Endothelial cell of umbilical vein (primary cell): ENCODE measurements at regions not wholly inside any gene's neighbourhood (a gene's known extent, or its start where the extent isn't known, plus 50 kb on each side); places are given as distances from the start of the nearest gene placed in this dataset.

Experiments
- BruUV-seq: library from RNA; stranded (reverse); fragments of 400-500 nt; replicated peaks from 2 replicates; lab custom pipeline; 2021; lab: Mats Ljungman, UMichigan
- CTCF ChIA-PET: fragments of 300-600, 350-600 bp; sonication (Branson Sonifier 250); formaldehyde crosslinking; loops from one replicate; lab custom pipeline; 2021; ENCODE audit warnings: antibody characterized with exemption, inconsistent platforms; lab: Charles Lee
- POLR2A ChIA-PET: fragments of 300-600, 350-600 bp; sonication (Branson Sonifier 250); formaldehyde crosslinking; loops from one replicate; lab custom pipeline; 2021; ENCODE audit warnings: antibody characterized with exemption, inconsistent platforms; lab: Charles Lee
- DNase-seq: peaks from one replicate; pipeline ENCODE4 v3.0.0-alpha.2; 2011; ENCODE audit warnings: low read depth, low spot score
- FAIRE-seq: peaks from 2 replicates; lab custom pipeline; 2011; peaks lifted over from hg19 to GRCh38; lab: Jason Lieb, UNC
- H2AFZ ChIP-seq: 2 replicates; pipeline ENCODE4 v1.6.0; 2012; ENCODE audit warnings: low read depth, low read length, control low read depth, inconsistent platforms
- H3K27ac ChIP-seq: 2 replicates; pipeline ENCODE4 v1.5.1; 2011; ENCODE audit warnings: low read depth, mild to moderate bottlenecking, control low read depth, low read length, moderate library complexity; ENCODE audit not compliant: insufficient read depth
- H3K27me3 ChIP-seq, 2 experiments: 2 replicates each; pipeline versions ENCODE4 v1.6.0 to v1.6.1; 2011; ENCODE audit warnings: low read length in 2 of 2, mixed read lengths in 1 of 2; ENCODE audit not compliant: control insufficient read depth in 2 of 2, insufficient read depth in 2 of 2
- H3K36me3 ChIP-seq, 2 experiments: 2 replicates in 1 of 2; 3 replicates in 1 of 2; pipeline ENCODE4 v1.5.1; 2011; ENCODE audit warnings: low read length in 2 of 2, mild to moderate bottlenecking in 1 of 2, moderate library complexity in 1 of 2; ENCODE audit not compliant: control insufficient read depth in 2 of 2, insufficient read depth in 2 of 2; ENCODE audit errors: extremely low read depth in 1 of 2
- H3K4me1 ChIP-seq: 3 replicates; pipeline ENCODE4 v1.5.1; 2011; ENCODE audit warnings: mild to moderate bottlenecking, low read length; ENCODE audit not compliant: control insufficient read depth, insufficient read depth; ENCODE audit errors: extremely low read depth
- H3K4me2 ChIP-seq: 2 replicates; pipeline ENCODE4 v1.6.1; 2011; ENCODE audit warnings: low read length, control low read depth, mixed read lengths; ENCODE audit not compliant: insufficient read depth
- H3K4me3 ChIP-seq, 3 experiments: fragments of 200-600 bp in 1 of 3; sonication (generic), shearing (Covaris generic) in 1 of 3; replicated peaks in 1 of 3; 2 replicates each; pipeline ENCODE4 v1.5.1; 2011 to 2016; ENCODE audit warnings: control low read depth in 3 of 3, low read length in 3 of 3, mild to moderate bottlenecking in 2 of 3, inconsistent platforms in 1 of 3, low read depth in 1 of 3, moderate library complexity in 1 of 3; ENCODE audit not compliant: insufficient read depth in 1 of 3
- H3K79me2 ChIP-seq: 2 replicates; pipeline ENCODE4 v1.6.0; 2012; ENCODE audit warnings: low read length, inconsistent platforms; ENCODE audit not compliant: control insufficient read depth, insufficient read depth
- H3K9ac ChIP-seq: replicated peaks from 2 replicates; pipeline ENCODE3; 2011; ENCODE audit warnings: low read length, control low read depth; ENCODE audit not compliant: insufficient read depth; ENCODE audit errors: extremely low read depth
- H3K9me1 ChIP-seq: replicated peaks from 3 replicates; pipeline ENCODE4 v1.6.0; 2011; ENCODE audit warnings: mild to moderate bottlenecking, low read length; ENCODE audit not compliant: control insufficient read depth, insufficient read depth; ENCODE audit errors: extremely low read depth
- H3K9me3 ChIP-seq: replicated peaks from 2 replicates; pipeline ENCODE4 v1.5.1; 2012; ENCODE audit warnings: low read length, inconsistent platforms; ENCODE audit not compliant: control insufficient read depth, insufficient read depth
- H4K20me1 ChIP-seq: replicated peaks from 2 replicates; pipeline ENCODE3; 2011; ENCODE audit warnings: mild to moderate bottlenecking, low read length; ENCODE audit not compliant: control insufficient read depth, insufficient read depth; ENCODE audit errors: extremely low read depth
- CTCF ChIP-seq, 2 donors: IDR thresholded peaks; 1 replicate in 1 of 2; 2 replicates in 1 of 2; pipeline ENCODE4 v1.5.1; 2011; ENCODE audit warnings: low read length in 2 of 2, mild to moderate bottlenecking in 2 of 2, moderate library complexity in 2 of 2, control low read depth in 1 of 2, inconsistent platforms in 1 of 2, low read depth in 1 of 2; ENCODE audit not compliant: insufficient read depth in 1 of 2; ENCODE audit errors: extremely low read depth in 1 of 2
- EZH2 ChIP-seq: IDR thresholded peaks from 2 replicates; pipeline ENCODE4 v1.6.1; 2012; ENCODE audit warnings: borderline replicate concordance, low read depth, mild to moderate bottlenecking, moderate library complexity, low read length, inconsistent platforms; ENCODE audit not compliant: severe bottlenecking
- FOS ChIP-seq: IDR thresholded peaks from 2 replicates; pipeline ENCODE4 v1.6.1; 2011; ENCODE audit warnings: mild to moderate bottlenecking, low read length, moderate library complexity, borderline replicate concordance; ENCODE audit not compliant: insufficient read depth
- GATA2 ChIP-seq: IDR thresholded peaks from 2 replicates; pipeline ENCODE4 v1.7.0; 2011; ENCODE audit warnings: low read depth, mild to moderate bottlenecking, moderate library complexity, mixed read lengths, low read length; ENCODE audit not compliant: insufficient read length, insufficient read depth
- JUN ChIP-seq: IDR thresholded peaks from 2 replicates; pipeline ENCODE4 v1.6.1; 2011; ENCODE audit warnings: borderline replicate concordance, low read depth; ENCODE audit not compliant: insufficient read length, insufficient read depth
- MYC ChIP-seq: IDR thresholded peaks from one replicate; pipeline ENCODE4 v1.6.1; 2011; ENCODE audit warnings: mild to moderate bottlenecking, low read depth, low read length
- POLR2A ChIP-seq: IDR thresholded peaks from 2 replicates; pipeline ENCODE4 v1.6.1; 2012; ENCODE audit warnings: low read depth, mild to moderate bottlenecking, control low read depth, low read length
- POLR2AphosphoS5 ChIP-seq: IDR thresholded peaks from 2 replicates; pipeline ENCODE4 v1.6.1; 2012; ENCODE audit warnings: low read depth, mild to moderate bottlenecking, control low read depth, low read length, moderate library complexity; ENCODE audit not compliant: insufficient read depth
- dilution Hi-C: fragments of 300-500 bp; cut with MboI; formaldehyde crosslinking; loops from one replicate; pipeline ENCODE4 v1.15.0; 2019; ENCODE audit warnings: low sequenced_read_pairs; ENCODE audit not compliant: extremely low pct_ligation_motif_present
- intact Hi-C: fragments of 100-400 bp; cut with micrococcal nuclease; formaldehyde crosslinking; loops from one replicate; pipeline ENCODE4 v1.10.0; 2022
- TF ChIP-seq, protein P1 (sequence below): IDR thresholded peaks from 2 replicates; pipeline ENCODE4 v1.6.1; 2011; ENCODE audit not compliant: insufficient read depth, insufficient read length

DNA sequence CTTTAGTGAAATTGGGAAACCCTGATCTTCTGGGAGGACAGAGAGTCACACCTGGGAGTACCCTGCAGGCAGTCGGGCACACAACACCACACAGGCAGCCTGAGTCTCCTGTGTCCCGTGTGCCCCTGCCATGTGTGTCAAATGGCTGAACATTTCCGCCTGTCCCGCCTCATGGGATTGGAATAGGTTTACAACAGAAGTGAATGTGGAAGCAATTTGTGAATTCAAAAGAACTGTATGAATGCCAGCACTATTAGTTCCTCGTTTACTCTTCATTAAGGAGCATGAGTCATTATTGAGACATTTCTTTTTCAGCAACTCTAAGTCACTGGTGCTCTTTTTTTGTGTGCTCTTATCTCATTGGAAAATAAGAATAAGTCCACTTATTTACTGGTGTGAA, 226.5 kb downstream of the PMP22 start:
- CTCF ChIA-PET: no interaction called here
- Histone ChIP-seq H3K9me3 (peaks cover 2% of the 10 kb centered on the region), H3K4me1 (no peaks in the 10 kb centered on the region), H3K9me1 (no peaks in the 10 kb centered on the region), H3K36me3 (no peaks in the 10 kb centered on the region), H3K9ac (no peak overlapping the region), H3K4me2 (no peak overlapping the region), H2AFZ (no peak overlapping the region), H3K4me3 (no peak overlapping the region), H4K20me1 (no peaks in the 10 kb centered on the region), H3K27ac (no peak overlapping the region), H3K27me3 (no peaks in the 10 kb centered on the region), H3K79me2 (no peaks in the 10 kb centered on the region)
- dilution Hi-C loops (no loop called here), intact Hi-C loops (no loop called here)
- BruUV-seq: no TSS peak
- TF ChIP-seq CTCF (IDR thresholded peaks at IDR 0.05; ENCODE audit: extremely low read depth in 1 of 2, insufficient read depth in 1 of 2, low read depth in 1 of 2, low read length in 2 of 2): no peak
- no peak for TF ChIP-seq EZH2
- TF ChIP-seq GATA2: no peak
- TF ChIP-seq MYC: no peak
- TF ChIP-seq POLR2AphosphoS5: no peak
- TF ChIP-seq FOS: no peak
- TF ChIP-seq JUN: no peak
- TF ChIP-seq, protein P1, sequence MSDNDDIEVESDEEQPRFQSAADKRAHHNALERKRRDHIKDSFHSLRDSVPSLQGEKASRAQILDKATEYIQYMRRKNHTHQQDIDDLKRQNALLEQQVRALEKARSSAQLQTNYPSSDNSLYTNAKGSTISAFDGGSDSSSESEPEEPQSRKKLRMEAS: no peak
- no peak for TF ChIP-seq POLR2A
- no peak for FAIRE-seq
- POLR2A ChIA-PET: no interaction called here
- no peak for DNase-seq
